ENCODE measurements at regions not wholly inside any gene's neighbourhood (a gene's known extent, or its start where the extent isn't known, plus 50 kb on each side); places are given as distances from the start of the nearest gene placed in this dataset.

DNA sequence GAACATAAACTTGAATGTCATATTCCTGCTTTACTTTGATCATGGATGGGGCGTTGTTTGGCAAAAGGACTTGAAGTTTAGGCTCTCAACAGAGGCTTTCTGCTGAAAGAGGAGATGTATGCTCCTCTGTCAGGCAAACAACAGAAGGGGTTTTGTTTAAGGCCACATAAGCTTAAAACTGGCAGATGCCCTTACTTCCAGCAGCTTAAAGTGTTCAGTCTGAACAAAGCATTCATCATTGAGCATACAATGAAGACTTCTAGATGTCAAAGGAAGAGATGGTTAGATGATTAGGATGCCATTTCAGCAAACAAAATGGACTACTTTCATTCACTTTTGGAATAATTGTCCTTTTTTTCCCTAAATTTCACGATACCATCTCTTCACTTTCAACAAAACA is 484.5 kb downstream of the SLITRK6 start:
- Histone ChIP-seq H2AFZ (ENCODE audit: low read depth, low read length) (no peak overlapping the region), H3K27ac (ENCODE audit: low read depth, low read length) (no peak overlapping the region), H3K4me3 (ENCODE audit: insufficient read depth, low read depth, low read length) (no peak overlapping the region), H3K9ac (ENCODE audit: low read length) (no peak overlapping the region), H3K4me1 (ENCODE audit: insufficient read depth, low read length) (no peaks in the 10 kb centered on the region), H3K9me3 (ENCODE audit: insufficient read depth, low read depth, low read length) (no peaks in the 10 kb centered on the region), H3K79me2 (ENCODE audit: insufficient read depth, low read length) (no peaks in the 10 kb centered on the region), H3K4me2 (ENCODE audit: low read length) (no peak overlapping the region), H3K27me3 (ENCODE audit: insufficient read depth, low read length) (no peaks in the 10 kb centered on the region), H4K20me1 (ENCODE audit: insufficient read depth, low read length) (no peaks in the 10 kb centered on the region), H3K36me3 (ENCODE audit: insufficient read depth, low read length) (no peaks in the 10 kb centered on the region)
- Mint-ChIP-seq H3K4me3 (ENCODE audit: unreplicated experiment) (no peak overlapping the region), H3K27me3 (ENCODE audit: low read depth, unreplicated experiment) (no peaks in the 10 kb centered on the region), H3K36me3 (ENCODE audit: low read depth, unreplicated experiment) (no peaks in the 10 kb centered on the region), H3K9me3 (ENCODE audit: unreplicated experiment) (no peaks in the 10 kb centered on the region), H3K27ac (ENCODE audit: unreplicated experiment) (no peak overlapping the region), H3K4me1 (ENCODE audit: low read depth, unreplicated experiment) (peaks cover 1% of the 10 kb centered on the region)
- DNase-seq (ENCODE audit: low read depth) (no peak), FAIRE-seq (no peak)
- TF ChIP-seq, protein P1, sequence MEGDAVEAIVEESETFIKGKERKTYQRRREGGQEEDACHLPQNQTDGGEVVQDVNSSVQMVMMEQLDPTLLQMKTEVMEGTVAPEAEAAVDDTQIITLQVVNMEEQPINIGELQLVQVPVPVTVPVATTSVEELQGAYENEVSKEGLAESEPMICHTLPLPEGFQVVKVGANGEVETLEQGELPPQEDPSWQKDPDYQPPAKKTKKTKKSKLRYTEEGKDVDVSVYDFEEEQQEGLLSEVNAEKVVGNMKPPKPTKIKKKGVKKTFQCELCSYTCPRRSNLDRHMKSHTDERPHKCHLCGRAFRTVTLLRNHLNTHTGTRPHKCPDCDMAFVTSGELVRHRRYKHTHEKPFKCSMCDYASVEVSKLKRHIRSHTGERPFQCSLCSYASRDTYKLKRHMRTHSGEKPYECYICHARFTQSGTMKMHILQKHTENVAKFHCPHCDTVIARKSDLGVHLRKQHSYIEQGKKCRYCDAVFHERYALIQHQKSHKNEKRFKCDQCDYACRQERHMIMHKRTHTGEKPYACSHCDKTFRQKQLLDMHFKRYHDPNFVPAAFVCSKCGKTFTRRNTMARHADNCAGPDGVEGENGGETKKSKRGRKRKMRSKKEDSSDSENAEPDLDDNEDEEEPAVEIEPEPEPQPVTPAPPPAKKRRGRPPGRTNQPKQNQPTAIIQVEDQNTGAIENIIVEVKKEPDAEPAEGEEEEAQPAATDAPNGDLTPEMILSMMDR (IDR thresholded peaks at IDR 0.05; ENCODE audit: insufficient read depth, low read depth, low read length) = no peak
- TF ChIP-seq EZH2 (IDR thresholded peaks at IDR 0.05; ENCODE audit: insufficient read depth, low read length) = no peak

DNA sequence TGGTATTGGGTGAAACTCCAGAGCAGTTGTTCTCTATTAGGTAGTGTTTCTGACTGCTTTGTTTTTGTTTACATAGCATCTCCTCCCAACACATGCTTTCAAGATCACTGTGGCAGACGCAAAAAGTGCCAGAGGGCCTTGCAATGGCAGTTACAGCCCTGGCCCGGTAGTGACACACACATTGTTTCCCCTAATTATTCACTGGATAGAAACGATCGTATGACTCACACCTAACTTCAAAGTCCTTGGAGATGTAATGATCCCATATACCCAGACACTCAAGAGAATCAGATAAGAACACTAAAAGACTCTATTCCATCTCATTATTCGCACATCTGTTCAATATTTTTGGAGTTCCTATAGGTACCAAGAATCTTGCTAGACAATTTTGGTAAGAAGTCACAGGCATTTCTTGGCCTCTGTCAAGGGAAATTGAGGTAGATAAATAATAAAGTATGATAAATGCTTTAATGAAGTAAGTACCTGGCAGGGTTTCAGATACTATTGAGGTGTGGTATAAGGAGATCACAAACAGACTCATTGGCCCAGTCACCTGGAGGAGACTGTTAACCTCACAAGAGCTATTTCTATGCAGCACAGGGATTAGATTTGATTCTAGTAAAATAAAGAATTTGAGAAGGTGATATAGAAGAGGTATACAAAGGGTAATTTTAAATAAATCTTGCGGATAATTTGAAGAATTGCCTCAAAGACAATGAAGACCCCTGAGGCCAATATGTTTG is 485.3 kb downstream of the SLITRK6 start:
- Mint-ChIP-seq H3K27ac (ENCODE audit: unreplicated experiment) (no peak overlapping the region), H3K4me1 (ENCODE audit: low read depth, unreplicated experiment) (peaks cover 1% of the 10 kb centered on the region), H3K4me3 (ENCODE audit: unreplicated experiment) (no peak overlapping the region), H3K27me3 (ENCODE audit: low read depth, unreplicated experiment) (no peaks in the 10 kb centered on the region), H3K36me3 (ENCODE audit: low read depth, unreplicated experiment) (no peaks in the 10 kb centered on the region), H3K9me3 (ENCODE audit: unreplicated experiment) (no peaks in the 10 kb centered on the region)
- Histone ChIP-seq H3K79me2 (ENCODE audit: insufficient read depth, low read length) (no peaks in the 10 kb centered on the region), H2AFZ (ENCODE audit: low read depth, low read length) (no peak overlapping the region), H3K9ac (ENCODE audit: low read length) (no peak overlapping the region), H4K20me1 (ENCODE audit: insufficient read depth, low read length) (no peaks in the 10 kb centered on the region), H3K4me1 (ENCODE audit: insufficient read depth, low read length) (no peaks in the 10 kb centered on the region), H3K27me3 (ENCODE audit: insufficient read depth, low read length) (no peaks in the 10 kb centered on the region), H3K9me3 (ENCODE audit: insufficient read depth, low read depth, low read length) (no peaks in the 10 kb centered on the region), H3K27ac (ENCODE audit: low read depth, low read length) (no peak overlapping the region), H3K4me2 (ENCODE audit: low read length) (no peak overlapping the region), H3K4me3 (ENCODE audit: insufficient read depth, low read depth, low read length) (no peak overlapping the region), H3K36me3 (ENCODE audit: insufficient read depth, low read length) (no peaks in the 10 kb centered on the region)
- FAIRE-seq = no peak
- DNase-seq (ENCODE audit: low read depth) = peak; percentile 67
- TF ChIP-seq, protein P1 (IDR thresholded peaks at IDR 0.05; ENCODE audit: insufficient read depth, low read depth, low read length) = no peak
- no peak for TF ChIP-seq EZH2 (IDR thresholded peaks at IDR 0.05; ENCODE audit: insufficient read depth, low read length)

- FAIRE-seq (no peak), DNase-seq (ENCODE audit: low read depth) (no peak)
- no peak overlapping the region for H2AFZ ChIP-seq (ENCODE audit: low read depth, low read length)
- Mint-ChIP-seq H3K4me3 (ENCODE audit: unreplicated experiment) (no peak overlapping the region), H3K27ac (ENCODE audit: unreplicated experiment) (no peak overlapping the region), H3K36me3 (ENCODE audit: low read depth, unreplicated experiment) (no peaks in the 10 kb centered on the region), H3K27me3 (ENCODE audit: low read depth, unreplicated experiment) (no peaks in the 10 kb centered on the region), H3K4me1 (ENCODE audit: low read depth, unreplicated experiment) (peaks cover 1% of the 10 kb centered on the region), H3K9me3 (ENCODE audit: unreplicated experiment) (no peaks in the 10 kb centered on the region)
- no peaks in the 10 kb centered on the region for H3K79me2 ChIP-seq (ENCODE audit: insufficient read depth, low read length)
- H3K4me2 ChIP-seq (ENCODE audit: low read length) = no peak overlapping the region
- H3K27ac ChIP-seq (ENCODE audit: low read depth, low read length) = no peak overlapping the region
- no peak for TF ChIP-seq EZH2 (IDR thresholded peaks at IDR 0.05; ENCODE audit: insufficient read depth, low read length)
- TF ChIP-seq, protein P1 (IDR thresholded peaks at IDR 0.05; ENCODE audit: insufficient read depth, low read depth, low read length) = no peak
- H3K36me3 ChIP-seq (ENCODE audit: insufficient read depth, low read length) = no peaks in the 10 kb centered on the region
- H3K4me1 ChIP-seq (ENCODE audit: insufficient read depth, low read length) = no peaks in the 10 kb centered on the region
- H3K4me3 ChIP-seq (ENCODE audit: insufficient read depth, low read depth, low read length) = no peak overlapping the region
- no peaks in the 10 kb centered on the region for H4K20me1 ChIP-seq (ENCODE audit: insufficient read depth, low read length)
- H3K9ac ChIP-seq (ENCODE audit: low read length) = no peak overlapping the region
- no peaks in the 10 kb centered on the region for H3K9me3 ChIP-seq (ENCODE audit: insufficient read depth, low read depth, low read length)
- no peaks in the 10 kb centered on the region for H3K27me3 ChIP-seq (ENCODE audit: insufficient read depth, low read length)
Measured at GRCh38 chr13:85312071-85312470, 487.1 kb downstream of the SLITRK6 start.

Measured in astrocyte (in vitro differentiated cells and primary cell).